Keratinocyte (primary cell): ENCODE measurements at regions not wholly inside any gene's neighbourhood (a gene's known extent, or its start where the extent isn't known, plus 50 kb on each side); places are given as distances from the start of the nearest gene placed in this dataset.
A peak's percentile ranks its signal among the peaks of the same experiment; 100 is the strongest.

Source experiments
- DNase-seq: peaks from one replicate; pipeline ENCODE4 v3.0.0-alpha.2; 2011; ENCODE audit warnings: low read depth, missing footprints, low spot score
- FAIRE-seq: peaks from 2 replicates; lab custom pipeline; 2011; peaks lifted over from hg19 to GRCh38; lab: Jason Lieb, UNC
- H2AFZ ChIP-seq: 2 replicates; pipeline ENCODE4 v1.6.0; 2012; ENCODE audit warnings: low read length, control low read depth, inconsistent platforms; ENCODE audit not compliant: control insufficient read depth
- H3K27ac ChIP-seq: 2 replicates; pipeline ENCODE4 v1.5.1; 2011; ENCODE audit warnings: low read length; ENCODE audit not compliant: control insufficient read depth, insufficient read depth
- H3K27me3 ChIP-seq: 3 replicates; pipeline ENCODE4 v1.6.0; 2011; ENCODE audit warnings: low read length; ENCODE audit not compliant: control insufficient read depth, insufficient read depth; ENCODE audit errors: extremely low read depth
- H3K36me3 ChIP-seq, 2 experiments: 2 replicates in 1 of 2; 3 replicates in 1 of 2; pipeline ENCODE4 v1.5.1; 2011; ENCODE audit warnings: low read length in 2 of 2, mild to moderate bottlenecking in 1 of 2; ENCODE audit not compliant: control insufficient read depth in 2 of 2, insufficient read depth in 2 of 2; ENCODE audit errors: extremely low read depth in 1 of 2
- H3K4me1 ChIP-seq: 3 replicates; pipeline ENCODE4 v1.5.1; 2011; ENCODE audit warnings: low read length; ENCODE audit not compliant: control insufficient read depth, insufficient read depth; ENCODE audit errors: extremely low read depth
- H3K4me2 ChIP-seq: 3 replicates; pipeline ENCODE4 v1.6.0; 2011; ENCODE audit warnings: low read depth, low read length; ENCODE audit not compliant: control insufficient read depth, insufficient read depth; ENCODE audit errors: extremely low read depth
- H3K4me3 ChIP-seq, 3 experiments: fragments of 200-600 bp in 1 of 3; sonication (generic) in 1 of 3; 2 replicates in 2 of 3; 3 replicates in 1 of 3; pipeline ENCODE4 v1.5.1; 2011 to 2016; ENCODE audit warnings: low read length in 3 of 3, mild to moderate bottlenecking in 3 of 3, control low read depth in 2 of 3, inconsistent platforms in 1 of 3, low read depth in 1 of 3, mixed read lengths in 1 of 3, mixed run types in 1 of 3, moderate library complexity in 1 of 3; ENCODE audit not compliant: control insufficient read depth in 2 of 3, insufficient read depth in 2 of 3; ENCODE audit errors: extremely low read depth in 1 of 3
- H3K79me2 ChIP-seq: 2 replicates; pipeline ENCODE4 v1.6.0; 2012; ENCODE audit warnings: low read length; ENCODE audit not compliant: control insufficient read depth, insufficient read depth
- H3K9ac ChIP-seq: 3 replicates; pipeline ENCODE4 v1.6.0; 2011; ENCODE audit warnings: low read length; ENCODE audit not compliant: control insufficient read depth, insufficient read depth; ENCODE audit errors: extremely low read depth
- H3K9me1 ChIP-seq: 3 replicates; pipeline ENCODE4 v1.6.0; 2011; ENCODE audit warnings: low read length; ENCODE audit not compliant: control insufficient read depth, insufficient read depth; ENCODE audit errors: extremely low read depth
- H3K9me3 ChIP-seq: 2 replicates; pipeline ENCODE4 v1.5.1; 2012; ENCODE audit warnings: low read depth, low read length; ENCODE audit not compliant: control insufficient read depth
- H4K20me1 ChIP-seq: 3 replicates; pipeline ENCODE4 v1.6.0; 2011; ENCODE audit warnings: low read length; ENCODE audit not compliant: control insufficient read depth, insufficient read depth; ENCODE audit errors: extremely low read depth
- EZH2 ChIP-seq: IDR thresholded peaks from one replicate; pipeline ENCODE4 v1.6.1; 2012; ENCODE audit warnings: inconsistent platforms, mild to moderate bottlenecking, low read length, moderate library complexity
- dilution Hi-C: fragments of 300-500 bp; cut with MboI; formaldehyde crosslinking; loops from one replicate; pipeline ENCODE4 v1.7.0; 2020; ENCODE audit warnings: low sequenced_read_pairs; ENCODE audit not compliant: extremely low pct_ligation_motif_present
- TF ChIP-seq, protein P1 (sequence below), 3 experiments: IDR thresholded peaks in 1 of 3; conservative IDR thresholded peaks in 1 of 3; optimal IDR thresholded peaks in 1 of 3; 2 replicates in 2 of 3; 3 replicates in 1 of 3; pipeline versions ENCODE3 to v1.5.1; 2011; ENCODE audit warnings: low read length in 3 of 3, mild to moderate bottlenecking in 3 of 3, moderate library complexity in 2 of 3, control low read depth in 1 of 3, inconsistent platforms in 1 of 3; ENCODE audit not compliant: insufficient read depth in 2 of 3; ENCODE audit errors: extremely low read depth in 1 of 3

DNA sequence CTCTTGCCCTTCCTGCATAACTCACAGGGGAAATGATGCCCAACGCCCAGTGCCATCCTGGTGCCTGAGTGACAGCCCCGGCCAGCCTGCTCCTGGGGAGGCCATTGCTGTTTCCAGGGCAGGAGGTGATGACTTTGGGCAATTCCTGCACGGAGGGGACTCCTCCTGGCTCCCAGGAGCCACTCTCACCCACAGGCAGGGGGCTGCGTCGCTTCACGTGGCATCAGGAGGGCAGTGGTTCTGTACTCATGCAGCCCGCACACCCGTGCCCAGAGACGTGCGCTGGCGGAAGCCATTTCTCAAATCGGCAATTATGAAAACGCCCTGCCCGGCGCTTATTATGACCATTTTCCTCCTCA lies 272.3 kb downstream of the CTTN start:
- dilution Hi-C loops = no loop called here
- Histone ChIP-seq H3K9me1 (no peaks in the 10 kb centered on the region), H3K4me2 (no peak overlapping the region), H3K4me1 (no peaks in the 10 kb centered on the region), H3K36me3 (no peaks in the 10 kb centered on the region), H3K9me3 (peaks cover 2% of the 10 kb centered on the region), H3K4me3 (no peak overlapping the region), H2AFZ (no peak overlapping the region), H3K79me2 (no peaks in the 10 kb centered on the region), H3K9ac (no peak overlapping the region), H3K27ac (no peak overlapping the region), H4K20me1 (no peaks in the 10 kb centered on the region), H3K27me3 (no peaks in the 10 kb centered on the region)
- TF ChIP-seq, protein P1, sequence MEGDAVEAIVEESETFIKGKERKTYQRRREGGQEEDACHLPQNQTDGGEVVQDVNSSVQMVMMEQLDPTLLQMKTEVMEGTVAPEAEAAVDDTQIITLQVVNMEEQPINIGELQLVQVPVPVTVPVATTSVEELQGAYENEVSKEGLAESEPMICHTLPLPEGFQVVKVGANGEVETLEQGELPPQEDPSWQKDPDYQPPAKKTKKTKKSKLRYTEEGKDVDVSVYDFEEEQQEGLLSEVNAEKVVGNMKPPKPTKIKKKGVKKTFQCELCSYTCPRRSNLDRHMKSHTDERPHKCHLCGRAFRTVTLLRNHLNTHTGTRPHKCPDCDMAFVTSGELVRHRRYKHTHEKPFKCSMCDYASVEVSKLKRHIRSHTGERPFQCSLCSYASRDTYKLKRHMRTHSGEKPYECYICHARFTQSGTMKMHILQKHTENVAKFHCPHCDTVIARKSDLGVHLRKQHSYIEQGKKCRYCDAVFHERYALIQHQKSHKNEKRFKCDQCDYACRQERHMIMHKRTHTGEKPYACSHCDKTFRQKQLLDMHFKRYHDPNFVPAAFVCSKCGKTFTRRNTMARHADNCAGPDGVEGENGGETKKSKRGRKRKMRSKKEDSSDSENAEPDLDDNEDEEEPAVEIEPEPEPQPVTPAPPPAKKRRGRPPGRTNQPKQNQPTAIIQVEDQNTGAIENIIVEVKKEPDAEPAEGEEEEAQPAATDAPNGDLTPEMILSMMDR (optimal IDR thresholded peaks at IDR 0.05 in 1 of 3, IDR thresholded peaks at IDR 0.05 in 1 of 3, conservative IDR thresholded peaks at IDR 0.05 in 1 of 3; ENCODE audit: extremely low read depth in 1 of 3, insufficient read depth in 2 of 3, low read length in 3 of 3) = no peak
- no peak for TF ChIP-seq EZH2
- FAIRE-seq (no peak), DNase-seq (no peak)

DNA sequence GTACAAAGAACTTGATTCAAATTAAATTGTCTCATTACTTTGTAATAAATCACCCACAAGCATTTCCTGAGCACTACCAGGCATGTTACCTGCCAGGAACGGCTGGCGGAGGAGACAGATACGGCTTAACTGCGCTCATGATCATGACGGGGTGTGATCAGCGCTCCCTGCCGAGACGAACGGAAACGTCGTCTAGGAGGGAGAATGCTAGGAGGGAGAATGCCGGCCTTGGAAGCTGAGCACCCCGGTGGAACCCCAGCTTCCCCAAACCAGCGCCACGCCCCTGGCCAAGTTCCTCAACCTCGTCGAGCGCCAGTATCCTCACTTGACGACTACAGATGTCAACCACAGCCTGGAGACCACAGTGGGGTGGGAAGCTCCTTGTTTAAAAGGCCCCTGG lies 272.8 kb downstream of the CTTN start:
- Histone ChIP-seq H2AFZ (no peak overlapping the region), H3K4me2 (no peak overlapping the region), H3K9me3 (peaks cover 2% of the 10 kb centered on the region), H3K9ac (no peak overlapping the region), H3K27ac (no peak overlapping the region), H3K4me1 (no peaks in the 10 kb centered on the region), H3K4me3 (no peak overlapping the region), H3K79me2 (no peaks in the 10 kb centered on the region), H3K9me1 (no peaks in the 10 kb centered on the region), H3K36me3 (no peaks in the 10 kb centered on the region), H4K20me1 (no peaks in the 10 kb centered on the region), H3K27me3 (no peaks in the 10 kb centered on the region)
- FAIRE-seq (no peak), DNase-seq (no peak)
- no peak for TF ChIP-seq EZH2
- TF ChIP-seq, protein P1 (optimal IDR thresholded peaks at IDR 0.05 in 1 of 3, IDR thresholded peaks at IDR 0.05 in 1 of 3, conservative IDR thresholded peaks at IDR 0.05 in 1 of 3; ENCODE audit: extremely low read depth in 1 of 3, insufficient read depth in 2 of 3, low read length in 3 of 3) = peak in 1 of 3 experiments; percentile 18
- dilution Hi-C loops = no loop called here
